ENCODE measurements at regions not wholly inside any gene's neighbourhood (a gene's known extent, or its start where the extent isn't known, plus 50 kb on each side); places are given as distances from the start of the nearest gene placed in this dataset.
A peak's percentile ranks its signal among the peaks of the same experiment; 100 is the strongest.

DNA sequence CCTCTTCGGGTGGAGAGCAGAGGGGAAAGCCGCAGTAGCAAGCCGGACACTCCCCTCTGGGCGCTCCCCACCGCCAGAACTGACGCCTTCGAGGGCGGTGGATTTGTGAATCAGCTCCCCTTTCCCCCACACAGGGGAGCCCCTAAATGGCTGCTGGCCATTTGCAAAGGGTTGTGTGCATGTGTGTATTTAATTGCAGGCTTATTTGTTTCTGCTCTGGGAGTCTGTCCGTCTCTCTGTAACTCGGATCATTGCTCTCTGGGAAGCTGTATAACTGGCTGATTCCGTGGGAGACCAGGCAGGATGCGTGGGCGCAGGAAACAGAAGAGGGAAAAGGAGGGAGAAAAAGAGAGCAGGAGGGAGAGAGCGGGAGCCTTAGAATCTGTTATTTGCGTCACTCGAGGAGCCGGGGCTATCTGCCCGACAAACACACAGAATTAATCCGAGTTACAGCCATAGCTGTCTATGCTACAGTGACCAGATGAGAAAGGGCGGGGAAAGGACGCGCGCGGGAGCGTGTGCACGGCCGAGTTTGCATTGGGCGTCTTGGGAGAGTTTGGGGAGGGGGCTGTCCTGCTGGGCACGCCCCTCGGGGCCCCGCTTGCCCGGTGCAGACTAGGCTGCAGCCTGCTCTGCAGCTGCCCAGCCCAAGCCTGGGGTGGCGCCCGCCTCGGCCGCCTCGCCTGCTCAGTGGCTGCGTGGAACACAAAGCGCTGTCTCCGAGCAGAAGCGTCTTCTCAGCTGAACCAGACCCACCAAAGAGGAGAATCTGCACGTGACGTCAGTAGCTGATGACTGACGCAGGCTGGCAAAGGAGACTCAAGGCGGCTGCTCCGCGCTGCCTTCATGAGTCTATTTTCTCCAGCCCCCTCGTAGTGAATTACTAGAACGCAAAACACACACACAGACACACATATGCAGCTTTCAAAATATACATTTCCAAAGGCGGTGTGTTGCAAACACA, 105.3 kb upstream of the HSD17B12 start:
- peak; percentile 50 for DNase-seq (ENCODE audit: low read depth)
- H3K4me3 ChIP-seq (ENCODE audit: low read depth, low read length), result peak overlapping the region; percentile 25
- TF ChIP-seq, protein P1, sequence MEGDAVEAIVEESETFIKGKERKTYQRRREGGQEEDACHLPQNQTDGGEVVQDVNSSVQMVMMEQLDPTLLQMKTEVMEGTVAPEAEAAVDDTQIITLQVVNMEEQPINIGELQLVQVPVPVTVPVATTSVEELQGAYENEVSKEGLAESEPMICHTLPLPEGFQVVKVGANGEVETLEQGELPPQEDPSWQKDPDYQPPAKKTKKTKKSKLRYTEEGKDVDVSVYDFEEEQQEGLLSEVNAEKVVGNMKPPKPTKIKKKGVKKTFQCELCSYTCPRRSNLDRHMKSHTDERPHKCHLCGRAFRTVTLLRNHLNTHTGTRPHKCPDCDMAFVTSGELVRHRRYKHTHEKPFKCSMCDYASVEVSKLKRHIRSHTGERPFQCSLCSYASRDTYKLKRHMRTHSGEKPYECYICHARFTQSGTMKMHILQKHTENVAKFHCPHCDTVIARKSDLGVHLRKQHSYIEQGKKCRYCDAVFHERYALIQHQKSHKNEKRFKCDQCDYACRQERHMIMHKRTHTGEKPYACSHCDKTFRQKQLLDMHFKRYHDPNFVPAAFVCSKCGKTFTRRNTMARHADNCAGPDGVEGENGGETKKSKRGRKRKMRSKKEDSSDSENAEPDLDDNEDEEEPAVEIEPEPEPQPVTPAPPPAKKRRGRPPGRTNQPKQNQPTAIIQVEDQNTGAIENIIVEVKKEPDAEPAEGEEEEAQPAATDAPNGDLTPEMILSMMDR (IDR thresholded peaks at IDR 0.05; ENCODE audit: insufficient read depth, low read depth, low read length), result no peak

- no peak for DNase-seq (ENCODE audit: low read depth)
- H3K4me3 ChIP-seq (ENCODE audit: low read depth, low read length), result no peak overlapping the region
- TF ChIP-seq, protein P1 (IDR thresholded peaks at IDR 0.05; ENCODE audit: insufficient read depth, low read depth, low read length), result no peak
Observed at GRCh38 chr11:43575913-43576310, 104.6 kb upstream of the HSD17B12 start.

GRCh38 chr11:43576320-43576802, 104.2 kb upstream of the HSD17B12 start:
- TF ChIP-seq, protein P1 (IDR thresholded peaks at IDR 0.05; ENCODE audit: insufficient read depth, low read depth, low read length), result no peak
- DNase-seq (ENCODE audit: low read depth), result no peak
- H3K4me3 ChIP-seq (ENCODE audit: low read depth, low read length), result no peak overlapping the region

GRCh38 chr11:43576803-43577521, 103.6 kb upstream of the HSD17B12 start:
- no peak overlapping the region for H3K4me3 ChIP-seq (ENCODE audit: low read depth, low read length)
- TF ChIP-seq, protein P1 (IDR thresholded peaks at IDR 0.05; ENCODE audit: insufficient read depth, low read depth, low read length), result peak; percentile 40
- peak; percentile 42 for DNase-seq (ENCODE audit: low read depth)

- DNase-seq (ENCODE audit: low read depth), result no peak
- H3K4me3 ChIP-seq (ENCODE audit: low read depth, low read length), result no peak overlapping the region
- TF ChIP-seq, protein P1 (IDR thresholded peaks at IDR 0.05; ENCODE audit: insufficient read depth, low read depth, low read length), result no peak
Observed at GRCh38 chr11:43577566-43578264, 102.8 kb upstream of the HSD17B12 start.

GRCh38 chr11:43578346-43579170, 102.0 kb upstream of the HSD17B12 start:
- peak overlapping the region; percentile 58 for H3K4me3 ChIP-seq (ENCODE audit: low read depth, low read length)
- peak; percentile 13 for DNase-seq (ENCODE audit: low read depth)
- TF ChIP-seq, protein P1 (IDR thresholded peaks at IDR 0.05; ENCODE audit: insufficient read depth, low read depth, low read length), result no peak
